ENCODE measurements at regions not wholly inside any gene's neighbourhood (a gene's known extent, or its start where the extent isn't known, plus 50 kb on each side); places are given as distances from the start of the nearest gene placed in this dataset.

- no peak overlapping the region for H2BK120ac ChIP-seq (ENCODE audit: low read depth, low read length)
- TF ChIP-seq USF2 (IDR thresholded peaks at IDR 0.05; ENCODE audit: low read depth, low read length) (no peak), RAD21 (IDR thresholded peaks at IDR 0.05; ENCODE audit: low read length) (no peak), ELK1 (IDR thresholded peaks at IDR 0.05; ENCODE audit: borderline replicate concordance, low read depth, low read length) (no peak), RFX5 (IDR thresholded peaks at IDR 0.05; ENCODE audit: low read depth, low read length) (no peak), CHD1 (IDR thresholded peaks at IDR 0.05; ENCODE audit: low read depth, low read length) (no peak), MAZ (IDR thresholded peaks at IDR 0.05; ENCODE audit: borderline replicate concordance, low read depth, low read length) (no peak)
- H3K79me1 ChIP-seq (ENCODE audit: low read depth in 1 of 2, low read length in 2 of 2) = no peaks in the 10 kb centered on the region
- BruUV-seq (replicated peaks) = no TSS peak
- ChIA-PET CTCF (no interaction called here), POLR2A (ENCODE audit: unreplicated experiment) (no interaction called here)
- no peak overlapping the region for H2AK5ac ChIP-seq (ENCODE audit: low read depth, low read length)
- H3K36me3 ChIP-seq (ENCODE audit: control insufficient read depth, insufficient read depth, low read length) = no peaks in the 10 kb centered on the region
- intact Hi-C loops (cut with micrococcal nuclease) (no loop called here), in situ Hi-C loops (cut with MboI; ENCODE audit: low sequenced_read_pairs) (no loop called here), dilution Hi-C loops (cut with HindIII; ENCODE audit: low sequenced_read_pairs, unreplicated experiment) (no loop called here)
- H3K4me2 ChIP-seq (ENCODE audit: low read depth, low read length) = no peak overlapping the region
- no peak overlapping the region for H3K56ac ChIP-seq (ENCODE audit: extremely low read depth, insufficient read depth, low read length)
- H3K4me1 ChIP-seq (ENCODE audit: control insufficient read depth, insufficient read depth, low read length) = no peaks in the 10 kb centered on the region
- no peak overlapping the region for H2BK20ac ChIP-seq (ENCODE audit: low read depth, low read length)
- H3K4me3 ChIP-seq (ENCODE audit: insufficient read depth, low read depth, low read length) = no peak overlapping the region
- WGBS, 2 experiments (ENCODE audit: extremely low coverage in 2 of 2, insufficient read length in 1 of 2) = 8% methylated on average over 2 of the region's 6 CpGs; no CpG with 5 or more reads in 1 of the 2 experiments
- no peak overlapping the region for H3K9ac ChIP-seq (ENCODE audit: low read depth, low read length)
- H2AFZ ChIP-seq (replicated peaks; ENCODE audit: low read length, poor library complexity) = peak overlapping the region; percentile 33
- H2BK15ac ChIP-seq (ENCODE audit: low read depth, low read length) = no peak overlapping the region
- H4K8ac ChIP-seq (ENCODE audit: low read depth in 2 of 2, low read length in 2 of 2) = no peak overlapping the region
- no peaks in the 10 kb centered on the region for H3K27me3 ChIP-seq (ENCODE audit: control insufficient read depth, insufficient read depth, low read length)
- peaks cover 43% of the 10 kb centered on the region for H3K9me3 ChIP-seq (ENCODE audit: control insufficient read depth, insufficient read depth, low read length)
- no peak overlapping the region for H3K27ac ChIP-seq (ENCODE audit: insufficient read depth, low read length)
- ATAC-seq (ENCODE audit: low read depth) (no peak), DNase-seq (no peak)
- H3K4ac ChIP-seq (ENCODE audit: low read depth, low read length) = no peak overlapping the region
- no peaks in the 10 kb centered on the region for H4K20me1 ChIP-seq (ENCODE audit: insufficient read depth, low read length)
- H4K91ac ChIP-seq (ENCODE audit: insufficient read depth, low read depth, low read length) = no peak overlapping the region
- H2AK9ac ChIP-seq (replicated peaks; ENCODE audit: low read depth, low read length, poor library complexity) = no peak overlapping the region
- no peak overlapping the region for H2BK5ac ChIP-seq (ENCODE audit: low read depth, low read length, poor library complexity, severe bottlenecking)
- H3K14ac ChIP-seq (replicated peaks; ENCODE audit: low read depth, low read length) = no peak overlapping the region
- H3K18ac ChIP-seq (ENCODE audit: low read depth, low read length) = no peak overlapping the region
- no peak overlapping the region for H3K23ac ChIP-seq (ENCODE audit: low read depth, low read length)
- H3K9me1 ChIP-seq (ENCODE audit: insufficient read depth, low read length) = no peaks in the 10 kb centered on the region
- H4K5ac ChIP-seq (ENCODE audit: low read depth, low read length) = no peak overlapping the region
Measured at GRCh38 chr2:2719015-2719414, 387.9 kb upstream of the MYT1L start.
